HL-60/S4 (cell line): ENCODE measurements at regions not wholly inside any gene's neighbourhood (a gene's known extent, or its start where the extent isn't known, plus 50 kb on each side); places are given as distances from the start of the nearest gene placed in this dataset.

ENCODE experiments used
- in situ Hi-C: fragments of 300-500 bp; cut with MboI; formaldehyde crosslinking; loops from 2 replicates; pipeline ENCODE4 v1.14.3; 2022; ENCODE audit warnings: low sequenced_read_pairs

DNA sequence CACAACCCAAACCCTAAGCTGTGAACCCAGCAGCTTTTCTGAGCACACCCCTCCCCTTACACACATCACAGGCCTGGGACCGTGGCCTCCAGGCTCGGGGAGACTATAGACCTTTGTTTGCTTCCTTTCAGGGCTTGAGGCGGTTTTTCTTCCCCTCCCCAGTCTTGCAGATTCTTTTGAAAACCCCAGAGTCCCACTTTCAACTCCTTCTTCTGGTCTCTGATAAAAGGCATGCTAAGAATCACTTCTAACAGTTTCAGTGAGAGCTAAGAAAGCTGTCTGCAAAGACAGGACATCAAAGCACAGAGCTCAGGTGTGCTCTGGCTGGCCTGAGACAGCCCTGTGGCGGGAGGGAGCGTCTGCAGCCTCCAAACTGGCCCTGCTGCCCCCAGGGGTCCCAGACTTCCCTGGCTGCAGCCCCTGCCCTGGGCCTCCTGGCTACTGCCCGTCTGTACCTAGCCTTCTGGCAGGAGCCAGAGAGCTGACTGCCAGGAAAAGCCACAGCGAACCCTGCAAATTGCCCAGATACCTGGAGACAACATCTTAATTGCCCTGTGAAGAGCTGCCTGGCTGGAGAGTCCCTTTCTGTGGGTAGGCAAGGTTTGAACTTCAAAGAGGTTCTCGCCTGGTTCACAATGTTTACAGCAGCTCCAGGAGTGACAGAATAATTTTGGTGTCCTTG lies 138.9 kb downstream of the GADD45G start:
- in situ Hi-C loops, result no loop called here

DNA sequence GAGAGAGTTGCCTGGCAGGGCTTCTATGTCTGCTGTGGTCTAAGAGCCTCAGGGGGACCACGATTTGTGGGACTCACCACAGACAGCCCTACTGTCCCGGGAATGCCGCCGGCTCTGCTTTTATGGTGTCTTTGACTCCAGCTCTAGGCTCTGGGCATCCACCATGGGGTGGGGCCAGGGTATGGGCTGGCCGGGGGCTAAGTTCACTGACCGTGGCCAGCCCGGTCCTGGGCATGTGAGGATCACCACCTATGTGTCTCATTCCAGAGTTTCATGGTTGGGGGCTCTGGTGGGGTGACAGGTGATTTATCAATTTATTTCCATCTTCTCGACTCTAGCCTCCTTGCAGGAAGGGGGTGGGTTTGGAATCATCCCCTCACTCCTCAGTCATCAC lies 139.4 kb downstream of the GADD45G start:
- in situ Hi-C loops, result no loop called here

- in situ Hi-C loops, result no loop called here
Measured at GRCh38 chr9:89744730-89745129, 139.9 kb downstream of the GADD45G start.

GRCh38 chr9:89745601-89746376 lies 141.0 kb downstream of the GADD45G start:
- in situ Hi-C loops, result no loop called here

- in situ Hi-C loops, result no loop called here
Measured at GRCh38 chr9:89746385-89747116, 141.7 kb downstream of the GADD45G start.

- in situ Hi-C loops, result no loop called here
Measured at GRCh38 chr9:89747596-89747995, 142.8 kb downstream of the GADD45G start.

DNA sequence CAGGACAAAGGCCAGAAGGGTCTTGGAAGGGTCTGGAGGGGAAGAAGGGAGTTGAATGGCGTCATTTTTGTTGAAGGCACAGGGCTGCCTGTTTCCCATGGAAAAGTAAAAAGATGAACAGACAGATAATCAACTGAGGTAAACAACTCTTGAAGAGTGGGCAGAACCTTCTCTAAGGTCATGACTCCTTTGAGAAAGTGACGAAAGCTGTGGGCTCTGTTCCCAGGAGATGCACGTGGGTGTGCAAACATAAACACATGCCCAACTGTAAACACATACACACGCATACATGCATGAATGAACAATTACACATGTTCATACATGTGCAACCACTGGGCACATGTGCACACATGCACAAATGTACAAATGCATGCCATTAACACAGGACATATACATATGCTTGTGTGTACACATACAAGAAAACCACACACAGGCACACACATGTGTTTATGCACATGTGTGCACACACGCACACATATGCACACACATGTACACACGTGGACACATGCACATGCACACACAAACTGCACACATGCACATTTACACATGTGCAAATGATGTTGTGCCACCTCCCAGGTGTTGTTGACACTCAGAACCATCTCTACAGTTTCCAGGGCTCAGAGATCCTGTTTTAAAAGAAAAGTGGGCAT lies 143.3 kb downstream of the GADD45G start:
- in situ Hi-C loops, result no loop called here

DNA sequence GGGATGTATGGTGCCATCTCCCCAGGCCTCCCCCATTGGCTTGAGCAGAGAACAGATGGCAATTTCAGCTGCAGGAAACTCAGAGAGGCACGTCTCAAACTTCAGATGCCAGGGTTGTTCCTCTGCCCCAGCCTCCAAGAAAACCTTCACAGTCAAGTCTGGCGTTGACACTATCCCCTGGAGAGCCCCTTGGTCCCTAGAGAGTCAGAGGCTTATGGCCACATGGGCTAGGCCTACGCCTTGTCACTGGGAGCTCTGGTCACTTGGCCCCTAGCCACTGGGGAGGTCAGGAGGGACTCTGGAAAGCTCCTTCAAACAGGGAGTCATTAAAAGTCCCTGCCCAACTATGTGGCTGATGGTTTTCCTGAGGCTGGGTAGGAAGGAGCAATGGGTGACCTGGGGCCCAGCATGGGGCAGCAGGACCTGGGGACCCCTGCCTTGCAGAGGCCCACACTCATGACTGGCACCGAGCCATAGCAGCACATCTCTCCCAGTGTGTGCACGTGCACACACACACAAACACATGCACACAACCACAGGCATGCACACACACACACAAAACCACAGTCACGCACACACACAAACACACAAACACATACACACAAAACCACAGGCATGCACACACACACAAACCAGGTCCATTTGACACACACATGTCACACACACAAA lies 144.2 kb downstream of the GADD45G start:
- in situ Hi-C loops, result no loop called here

DNA sequence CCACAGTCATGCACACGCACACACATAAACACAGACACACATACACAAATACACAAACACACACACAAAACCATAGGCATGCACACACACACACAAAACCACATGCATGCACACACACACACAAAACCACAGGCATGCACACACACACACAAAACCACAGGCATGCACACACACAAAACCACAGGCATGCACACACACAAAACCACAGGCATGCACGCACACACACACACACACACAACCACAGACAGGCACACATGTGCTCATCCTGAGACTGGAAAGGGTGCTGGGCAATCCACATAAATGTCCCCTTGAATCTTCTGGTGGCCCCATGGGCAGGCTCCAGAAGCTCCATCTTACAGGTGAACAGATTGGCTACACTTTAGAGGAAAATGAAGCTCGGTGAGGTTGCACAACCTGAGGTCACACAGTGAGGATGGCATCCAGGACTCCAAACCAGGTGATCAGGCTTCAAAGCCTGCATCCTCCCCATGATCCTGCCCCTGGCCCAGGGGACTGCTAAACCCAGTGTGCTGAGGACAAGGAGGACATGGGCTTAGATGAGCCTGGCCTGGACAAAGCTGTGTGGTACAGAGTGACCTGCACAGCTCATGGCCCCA lies 144.8 kb downstream of the GADD45G start:
- in situ Hi-C loops, result no loop called here

- in situ Hi-C loops, result no loop called here
Measured at GRCh38 chr9:89750117-89750791, 145.4 kb downstream of the GADD45G start.

DNA sequence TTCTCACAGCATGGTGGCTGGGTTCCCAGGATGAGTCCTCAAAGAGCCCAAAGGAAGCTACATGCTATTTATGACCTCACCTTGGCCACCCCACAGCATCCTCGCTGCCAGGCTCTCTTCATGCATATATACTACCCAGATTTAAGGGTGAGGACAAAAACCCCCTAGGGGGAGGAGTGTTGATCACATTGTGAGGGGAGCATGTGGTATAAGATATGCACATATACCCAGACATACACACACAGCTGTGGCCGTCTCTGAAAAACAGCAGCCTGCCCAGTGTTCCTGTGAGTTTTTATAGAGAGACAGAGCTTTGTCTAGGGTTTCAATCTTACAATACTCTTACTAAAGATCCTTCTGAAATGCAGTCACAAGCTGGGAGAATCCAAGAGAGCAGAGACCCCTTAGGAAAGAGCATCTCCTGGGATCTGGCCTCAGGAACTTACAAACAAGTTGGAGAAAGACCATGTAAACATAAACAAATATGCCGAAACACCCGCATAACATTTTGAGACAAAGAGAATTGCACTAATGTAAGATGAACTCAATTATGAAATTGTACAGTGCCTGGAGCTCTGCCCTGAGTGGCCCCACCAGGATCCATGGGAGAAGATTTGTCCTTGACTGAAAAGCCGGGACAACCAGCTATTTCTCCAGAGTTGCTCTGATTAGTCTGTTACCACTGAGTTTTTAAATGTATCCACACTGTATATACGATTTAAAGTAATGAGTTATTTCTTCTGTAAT lies 146.4 kb downstream of the GADD45G start:
- in situ Hi-C loops, result no loop called here

- in situ Hi-C loops, result no loop called here
Measured at GRCh38 chr9:89752154-89752553, 147.3 kb downstream of the GADD45G start.

- in situ Hi-C loops, result no loop called here
Measured at GRCh38 chr9:89753472-89754055, 148.8 kb downstream of the GADD45G start.

GRCh38 chr9:89754193-89754592 lies 149.4 kb downstream of the GADD45G start:
- in situ Hi-C loops, result no loop called here

DNA sequence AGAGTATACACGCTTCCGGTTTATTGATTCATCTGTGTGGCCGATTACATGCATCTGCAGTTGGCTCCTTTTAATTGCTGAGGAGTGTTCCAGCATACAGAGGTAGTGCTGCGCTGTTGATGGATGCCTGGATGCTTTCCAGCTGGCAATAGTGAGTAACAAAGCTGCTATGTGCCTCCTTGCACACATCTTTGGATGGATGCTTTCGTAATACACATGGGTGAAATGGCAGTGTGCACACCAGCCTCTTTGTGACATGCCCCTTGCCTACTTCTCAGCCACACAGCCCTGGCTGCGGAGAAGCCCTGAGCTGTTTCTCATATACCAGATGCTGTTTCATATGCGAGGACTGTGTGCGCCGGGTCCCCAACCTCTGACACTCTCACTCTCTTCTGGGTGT lies 151.0 kb downstream of the GADD45G start:
- in situ Hi-C loops, result no loop called here

GRCh38 chr9:89756891-89757537 lies 152.2 kb downstream of the GADD45G start:
- in situ Hi-C loops, result no loop called here

- in situ Hi-C loops, result no loop called here
Measured at GRCh38 chr9:89757776-89758528, 153.1 kb downstream of the GADD45G start.

DNA sequence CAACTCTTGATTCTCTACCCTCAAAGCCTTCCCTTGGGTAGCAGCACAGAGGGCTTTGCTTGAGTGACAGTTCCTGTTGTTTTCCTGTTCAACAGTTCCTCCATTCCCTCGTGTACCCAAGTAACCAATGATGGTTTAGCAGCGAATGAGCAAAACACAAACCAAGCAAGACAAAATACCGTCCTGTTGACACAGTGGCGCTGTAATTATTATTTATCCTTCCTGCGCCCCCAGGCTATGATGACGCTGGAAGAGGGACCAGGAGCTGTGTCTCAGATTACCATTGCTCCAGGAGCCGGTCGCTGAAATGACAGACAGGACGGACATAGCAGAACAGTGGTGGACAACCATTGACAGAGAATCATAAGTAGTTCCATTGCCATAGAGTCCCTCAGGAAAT lies 154.8 kb downstream of the GADD45G start:
- in situ Hi-C loops, result no loop called here
